ENCODE measurements at regions not wholly inside any gene's neighbourhood (a gene's known extent, or its start where the extent isn't known, plus 50 kb on each side); places are given as distances from the start of the nearest gene placed in this dataset.

GRCh38 chr5:14995229-14995628 is 123.7 kb upstream of the ANKH start:
- TF ChIP-seq CTCF (IDR thresholded peaks at IDR 0.05; ENCODE audit: poor library complexity): no peak
- no peak for TF ChIP-seq EZH2 (IDR thresholded peaks at IDR 0.05; ENCODE audit: borderline replicate concordance)
- TF ChIP-seq EZH2phosphoT487 (IDR thresholded peaks at IDR 0.05; ENCODE audit: low read depth, severe bottlenecking, unreplicated experiment): no peak
